GM20000 (cell line): ENCODE measurements at regions not wholly inside any gene's neighbourhood (a gene's known extent, or its start where the extent isn't known, plus 50 kb on each side); places are given as distances from the start of the nearest gene placed in this dataset.

Source experiments
- DNase-seq: peaks from one replicate; pipeline ENCODE4 v3.0.0; 2012; ENCODE audit warnings: low spot score
- TF ChIP-seq, protein P1 (sequence below): IDR thresholded peaks from 2 replicates; pipeline ENCODE4 v1.5.1; 2012; ENCODE audit warnings: mild to moderate bottlenecking, control low read depth; ENCODE audit errors: extremely low read depth, missing control alignments

DNA sequence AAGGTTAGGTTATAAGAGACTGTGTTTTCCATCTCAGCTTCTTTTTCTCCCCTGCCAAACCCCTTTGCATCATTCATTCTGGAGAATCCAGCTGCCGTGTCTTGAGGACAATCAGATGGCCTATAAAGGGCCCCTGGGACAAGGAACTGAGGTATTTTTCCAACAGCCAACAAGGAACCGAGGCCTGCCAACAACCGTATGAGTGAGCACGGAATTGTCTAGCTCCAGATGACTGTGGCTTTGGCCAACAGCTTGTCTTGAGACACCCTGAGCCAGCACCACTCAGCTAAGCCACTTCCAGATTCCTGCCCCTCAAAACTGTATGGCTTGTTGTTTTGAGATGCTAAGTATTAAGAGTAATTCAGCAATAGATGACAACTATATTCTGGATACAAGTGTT, 433.7 kb upstream of the HSF2 start:
- no peak for DNase-seq
- TF ChIP-seq, protein P1, sequence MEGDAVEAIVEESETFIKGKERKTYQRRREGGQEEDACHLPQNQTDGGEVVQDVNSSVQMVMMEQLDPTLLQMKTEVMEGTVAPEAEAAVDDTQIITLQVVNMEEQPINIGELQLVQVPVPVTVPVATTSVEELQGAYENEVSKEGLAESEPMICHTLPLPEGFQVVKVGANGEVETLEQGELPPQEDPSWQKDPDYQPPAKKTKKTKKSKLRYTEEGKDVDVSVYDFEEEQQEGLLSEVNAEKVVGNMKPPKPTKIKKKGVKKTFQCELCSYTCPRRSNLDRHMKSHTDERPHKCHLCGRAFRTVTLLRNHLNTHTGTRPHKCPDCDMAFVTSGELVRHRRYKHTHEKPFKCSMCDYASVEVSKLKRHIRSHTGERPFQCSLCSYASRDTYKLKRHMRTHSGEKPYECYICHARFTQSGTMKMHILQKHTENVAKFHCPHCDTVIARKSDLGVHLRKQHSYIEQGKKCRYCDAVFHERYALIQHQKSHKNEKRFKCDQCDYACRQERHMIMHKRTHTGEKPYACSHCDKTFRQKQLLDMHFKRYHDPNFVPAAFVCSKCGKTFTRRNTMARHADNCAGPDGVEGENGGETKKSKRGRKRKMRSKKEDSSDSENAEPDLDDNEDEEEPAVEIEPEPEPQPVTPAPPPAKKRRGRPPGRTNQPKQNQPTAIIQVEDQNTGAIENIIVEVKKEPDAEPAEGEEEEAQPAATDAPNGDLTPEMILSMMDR, result no peak

DNA sequence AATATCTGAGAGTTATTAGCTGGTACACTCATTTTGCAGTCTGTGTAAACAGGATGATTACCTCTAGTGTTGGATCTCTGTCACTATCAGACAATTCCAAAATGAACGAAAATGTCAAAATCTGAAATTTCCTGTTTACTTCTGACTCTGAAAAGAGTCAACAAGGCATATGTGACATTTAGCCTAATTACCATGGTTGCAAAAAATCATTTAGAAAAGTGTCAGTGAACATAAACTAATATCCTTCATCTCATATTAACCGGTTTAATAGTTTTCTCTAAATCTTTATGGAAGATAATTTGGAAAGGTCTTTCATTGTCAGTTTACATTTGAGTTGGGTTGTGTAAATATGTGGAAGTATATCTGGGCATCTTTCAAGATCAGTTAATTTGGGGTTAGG, 431.8 kb upstream of the HSF2 start:
- TF ChIP-seq, protein P1, result no peak
- no peak for DNase-seq

DNA sequence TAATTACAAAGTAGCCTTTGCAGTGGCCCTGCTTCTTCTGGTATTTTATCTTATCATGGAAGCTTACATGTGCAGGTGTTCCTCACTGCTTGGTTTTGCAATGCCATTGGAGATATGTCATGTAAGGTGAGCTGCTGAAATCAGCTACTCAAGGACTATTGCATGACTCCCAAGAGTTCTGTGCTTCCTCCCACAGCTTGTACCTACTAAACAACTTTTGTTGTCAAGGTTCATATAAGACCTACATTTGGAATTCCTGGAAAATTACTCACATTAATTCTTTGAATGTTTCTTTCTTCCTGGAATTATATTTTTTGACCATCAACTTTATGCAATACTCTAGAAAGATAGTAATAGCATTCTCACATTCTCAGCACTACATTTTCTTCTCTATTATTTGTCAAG, 427.5 kb upstream of the HSF2 start:
- TF ChIP-seq, protein P1, result no peak
- DNase-seq, result no peak

DNA sequence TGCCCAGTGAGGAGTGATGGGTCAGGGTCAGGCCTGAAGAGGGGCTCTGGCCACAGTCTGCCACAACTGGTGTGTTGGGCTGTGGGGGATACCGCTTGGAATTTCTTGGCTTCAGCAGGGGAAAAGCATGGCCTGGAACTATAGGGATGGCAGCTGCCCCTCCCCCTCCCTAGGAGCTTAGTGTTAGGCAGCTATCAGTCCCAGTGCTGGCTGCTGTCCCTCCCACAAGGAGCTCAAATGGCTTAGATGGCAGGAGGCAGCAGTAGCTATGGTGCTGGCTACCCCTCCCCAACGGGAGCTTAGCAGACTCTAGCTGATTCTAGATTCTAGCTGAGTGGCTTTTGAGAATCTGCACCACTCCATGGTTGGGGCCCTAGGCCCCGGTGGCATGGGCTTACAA, 414.5 kb upstream of the HSF2 start:
- TF ChIP-seq, protein P1, result no peak
- no peak for DNase-seq

DNA sequence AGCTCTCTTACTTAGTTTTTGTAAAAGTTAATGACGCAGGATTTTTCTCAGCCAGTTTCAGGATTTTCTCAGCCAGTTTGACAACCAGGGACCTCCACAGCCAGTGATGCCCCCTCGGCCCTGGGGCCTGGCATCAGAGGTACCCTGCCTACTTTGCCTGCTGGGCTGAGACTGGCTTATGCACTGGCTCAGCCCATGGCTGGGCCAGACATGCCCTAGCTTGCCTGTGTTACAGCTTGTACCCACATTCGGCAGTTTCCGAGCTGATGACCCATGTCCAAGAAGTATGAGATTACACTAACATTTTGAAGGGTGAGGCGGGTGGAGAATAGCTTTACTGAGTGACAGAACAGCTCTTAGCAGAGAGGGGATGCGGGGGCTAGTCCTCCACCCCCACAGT, 406.1 kb upstream of the HSF2 start:
- no peak for DNase-seq
- TF ChIP-seq, protein P1, result no peak

DNA sequence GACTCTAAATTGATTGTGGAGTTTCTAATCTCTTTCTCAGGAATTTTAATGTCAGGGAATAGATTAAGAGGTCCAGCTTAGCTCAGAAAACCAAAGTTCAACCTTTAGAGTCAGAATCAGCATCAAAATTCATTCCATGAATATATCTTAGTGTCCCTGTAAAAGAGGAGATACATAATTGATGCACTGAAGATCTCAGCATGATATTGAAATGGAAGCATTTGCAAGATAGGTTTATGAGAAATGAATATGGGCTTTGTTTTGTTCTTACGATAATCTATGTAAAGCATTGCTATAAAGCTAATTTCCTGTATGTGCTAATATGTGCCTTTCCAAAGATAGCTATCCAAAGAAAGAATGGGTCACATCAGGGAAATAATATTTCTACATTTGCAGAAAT, 404.5 kb upstream of the HSF2 start:
- no peak for DNase-seq
- TF ChIP-seq, protein P1, result no peak

DNA sequence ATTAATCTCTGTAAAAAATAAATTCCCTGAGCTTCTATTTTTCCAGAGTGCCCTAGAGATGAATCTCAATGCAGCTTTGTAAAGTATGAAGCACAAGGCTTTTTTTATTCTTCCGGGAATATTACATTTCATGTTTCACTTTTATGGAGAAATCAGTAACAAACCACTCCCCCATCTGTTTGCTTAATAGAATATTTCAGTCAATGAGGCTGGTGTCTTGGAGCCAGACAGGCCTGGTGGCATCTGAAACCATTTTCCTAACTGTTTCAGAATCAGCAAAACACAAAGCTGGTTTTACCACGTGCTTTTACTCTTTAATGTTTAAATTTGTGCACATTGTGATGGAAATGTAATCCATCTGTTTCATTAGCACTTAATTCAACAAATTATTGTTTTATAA, 400.8 kb upstream of the HSF2 start:
- no peak for DNase-seq
- TF ChIP-seq, protein P1, result no peak

DNA sequence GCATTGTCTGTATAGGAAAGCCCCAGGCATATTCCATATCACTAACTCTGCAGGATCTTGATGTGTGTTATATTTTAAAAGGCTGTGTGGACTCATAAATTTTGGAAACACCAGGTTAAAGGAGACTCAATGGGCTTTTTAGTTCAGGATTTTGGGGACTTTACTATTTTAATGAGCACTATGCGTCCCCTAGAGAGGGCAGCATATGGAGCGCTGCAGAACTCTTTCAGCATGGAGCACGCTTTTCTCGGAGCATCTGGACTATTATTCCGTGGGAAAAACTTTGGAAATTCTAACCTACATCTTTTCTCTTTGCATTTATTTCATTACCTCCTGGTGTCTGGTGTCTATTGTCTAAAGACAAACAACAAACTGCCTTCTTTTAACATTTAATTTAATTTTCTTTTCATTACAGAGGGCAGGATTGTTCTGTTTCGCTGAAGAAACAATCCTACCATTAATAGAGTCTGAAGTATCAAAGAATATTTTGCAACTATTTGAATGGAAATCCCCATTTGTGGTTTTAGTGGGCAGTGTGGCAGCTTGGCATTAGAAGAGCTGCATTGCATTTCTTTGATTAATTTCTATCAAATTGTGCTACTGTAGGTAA, 399.9 kb upstream of the HSF2 start:
- DNase-seq, result no peak

More for the DNA sequence above, 399.9 kb upstream of the HSF2 start:
- TF ChIP-seq, protein P1, result no peak
